HG03064 (cell line): ENCODE measurements at regions not wholly inside any gene's neighbourhood (a gene's known extent, or its start where the extent isn't known, plus 50 kb on each side); places are given as distances from the start of the nearest gene placed in this dataset.
"Not testable (repeated sequence)": the region's sequence is repeated elsewhere in the genome, so short reads cannot be mapped to it uniquely, and the experiment has no call there.

Source experiments
- ATAC-seq: cut with Tn5 transposase; IDR thresholded peaks from one replicate; pipeline ENCODE4 v1.9.1; 2021; ENCODE audit warnings: low read depth; ENCODE audit not compliant: unreplicated experiment

DNA sequence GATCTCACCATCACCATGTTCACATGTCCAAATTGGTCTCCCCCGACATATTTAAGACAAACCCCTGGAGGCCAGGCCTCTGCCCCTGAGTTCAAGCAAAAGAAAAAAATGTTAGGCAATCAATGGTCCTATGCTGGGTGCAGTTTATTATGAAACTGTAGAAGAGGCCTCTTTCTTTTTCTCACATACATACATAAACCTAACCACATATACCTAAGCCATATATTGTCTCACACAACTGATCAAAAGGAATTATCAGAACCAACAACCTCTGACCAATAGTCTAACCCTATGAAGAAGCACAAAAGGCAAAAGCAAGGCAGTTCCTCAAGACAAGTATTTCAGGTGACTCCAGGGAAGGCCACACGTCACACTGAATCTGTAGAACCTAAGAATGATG, 49.9 kb downstream of the ILRUN start:
- no peak for ATAC-seq

DNA sequence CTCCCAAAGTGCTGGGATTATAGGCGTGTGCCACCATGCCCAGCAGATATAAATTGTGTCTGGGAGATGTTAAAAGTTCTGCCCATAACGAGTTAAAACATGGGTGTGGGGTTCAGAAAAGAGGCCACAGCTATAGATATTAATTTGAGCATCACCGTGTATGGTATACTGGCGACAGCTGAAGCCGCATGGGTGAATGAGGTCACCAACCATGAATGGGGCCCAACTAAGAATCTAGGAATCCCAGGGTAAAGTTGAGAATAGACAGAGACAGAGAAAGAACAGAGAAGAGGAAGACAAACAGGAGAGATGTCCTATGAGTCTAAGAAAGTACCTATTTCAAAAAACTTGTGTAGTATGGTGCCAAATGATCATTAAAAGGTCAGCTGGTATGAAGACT, 50.9 kb downstream of the ILRUN start:
- ATAC-seq: no peak

GRCh38 chr6:34644716-34645115, 51.9 kb downstream of the ILRUN start:
- no peak for ATAC-seq

DNA sequence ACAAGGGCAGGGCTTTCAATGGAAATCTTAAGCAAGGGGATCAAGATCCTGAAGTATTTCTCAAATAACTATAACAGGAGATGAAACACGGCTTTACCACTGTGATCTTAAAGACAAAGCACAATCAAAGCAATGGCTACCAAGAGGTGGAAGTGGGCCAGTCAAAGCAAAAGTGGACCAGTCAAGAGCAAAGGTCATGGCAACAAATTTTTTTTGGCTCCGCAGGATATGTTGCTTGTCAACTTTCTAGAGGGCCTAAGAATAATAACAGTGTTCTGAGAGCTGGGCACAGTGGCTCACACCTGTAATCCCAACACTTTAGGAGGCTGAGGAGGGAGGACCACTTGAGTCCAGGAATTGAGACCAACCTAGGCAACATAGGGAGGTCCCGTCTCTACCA, 54.1 kb downstream of the ILRUN start:
- ATAC-seq: no peak

DNA sequence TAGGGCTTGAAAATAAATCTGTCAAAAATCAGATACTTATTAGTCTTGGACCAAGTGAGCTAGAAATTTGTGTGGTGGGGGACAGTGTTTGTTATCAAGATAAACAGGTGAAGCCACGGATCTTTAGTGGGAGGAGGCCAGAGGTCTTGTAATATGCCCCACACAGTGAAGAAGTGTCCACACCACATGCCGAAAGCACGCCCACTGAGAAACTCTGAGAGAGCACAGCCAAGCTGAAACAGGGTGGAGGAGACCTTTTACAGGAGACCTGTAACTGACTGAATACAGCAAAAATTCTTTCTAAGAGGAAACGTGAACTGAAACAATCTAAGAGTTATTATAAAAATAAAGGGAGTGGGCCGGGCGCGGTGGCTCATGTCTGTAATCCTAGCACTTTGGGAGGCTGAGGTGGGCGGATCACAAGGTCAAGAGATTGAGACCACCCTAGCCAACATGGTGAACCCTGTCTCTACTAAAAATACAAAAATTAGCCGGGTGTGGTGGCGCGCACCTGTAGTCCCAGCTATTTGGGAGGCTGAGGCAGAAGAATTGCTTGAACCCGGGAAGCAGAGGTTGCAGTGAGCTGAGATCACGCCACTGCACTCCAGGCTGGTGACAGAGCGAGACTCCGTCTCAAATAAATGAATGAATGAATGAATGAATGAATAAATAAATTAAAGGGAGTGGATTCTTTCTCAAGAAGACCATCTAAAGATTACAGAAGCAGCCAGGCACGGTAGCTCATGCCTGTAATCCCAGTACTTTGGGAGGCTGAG, 56.3 kb downstream of the ILRUN start:
- ATAC-seq: not testable (repeated sequence)

DNA sequence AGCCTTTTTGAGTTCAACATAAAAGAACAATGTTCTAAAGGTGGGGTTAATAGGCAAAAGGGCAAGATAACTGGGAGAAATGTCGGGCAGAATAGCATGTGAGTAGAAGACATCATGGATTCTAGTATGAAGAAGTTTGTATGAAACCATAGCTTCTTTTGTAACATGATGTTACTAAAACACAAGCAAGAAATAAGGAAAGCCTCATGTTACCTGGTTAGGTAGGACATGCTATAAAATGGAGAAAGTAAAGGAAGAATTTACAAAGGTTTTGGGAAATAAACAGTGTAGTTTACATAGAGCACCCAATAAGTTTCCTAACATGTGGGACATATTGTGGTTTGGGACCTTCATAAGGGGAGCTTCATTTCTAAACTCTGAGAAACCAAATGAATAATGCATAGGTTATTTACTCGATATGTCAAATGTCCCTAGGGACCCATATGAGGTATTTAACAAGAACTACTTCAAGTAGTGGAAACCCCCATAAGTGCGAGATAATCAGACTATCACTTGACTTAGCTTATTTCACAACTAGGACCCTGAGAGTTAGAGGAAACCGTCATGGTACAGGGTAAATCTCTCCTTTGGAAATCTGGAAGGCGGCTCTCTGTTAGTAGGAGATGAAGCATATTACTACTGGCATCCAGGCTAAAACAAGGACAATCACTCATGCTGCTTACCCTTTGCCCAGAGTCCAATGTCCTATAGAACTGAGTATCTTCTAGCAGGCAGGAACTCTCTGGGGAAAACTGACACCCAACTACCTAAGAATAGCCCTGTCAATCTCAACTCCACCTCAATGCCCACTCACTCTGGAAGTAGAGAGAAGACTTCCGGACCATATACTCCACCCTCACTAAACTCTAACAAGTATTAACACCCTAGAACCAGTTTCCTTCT, 57.5 kb downstream of the ILRUN start:
- peak; percentile 76 for ATAC-seq

GRCh38 chr6:34633785-34634184, 62.8 kb downstream of the ILRUN start:
- no peak for ATAC-seq

DNA sequence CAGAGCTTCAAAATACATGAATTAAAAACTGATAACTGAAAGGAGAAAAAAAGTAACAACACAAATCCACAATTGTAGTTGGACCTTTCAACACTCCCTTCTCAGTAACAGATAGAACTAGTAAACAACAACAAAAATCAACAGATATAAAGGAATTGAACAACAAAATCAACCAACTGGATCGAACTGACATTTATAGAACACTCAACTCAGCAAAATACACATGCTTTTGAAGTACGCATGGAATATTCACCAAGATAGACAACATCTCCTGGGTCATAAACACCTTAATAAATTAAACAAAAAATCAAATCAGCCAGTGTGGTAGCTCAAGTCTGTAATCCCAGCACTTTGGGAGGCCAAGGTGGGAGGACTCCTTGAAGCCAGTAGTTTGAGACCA, 63.3 kb downstream of the ILRUN start:
- ATAC-seq: no peak

DNA sequence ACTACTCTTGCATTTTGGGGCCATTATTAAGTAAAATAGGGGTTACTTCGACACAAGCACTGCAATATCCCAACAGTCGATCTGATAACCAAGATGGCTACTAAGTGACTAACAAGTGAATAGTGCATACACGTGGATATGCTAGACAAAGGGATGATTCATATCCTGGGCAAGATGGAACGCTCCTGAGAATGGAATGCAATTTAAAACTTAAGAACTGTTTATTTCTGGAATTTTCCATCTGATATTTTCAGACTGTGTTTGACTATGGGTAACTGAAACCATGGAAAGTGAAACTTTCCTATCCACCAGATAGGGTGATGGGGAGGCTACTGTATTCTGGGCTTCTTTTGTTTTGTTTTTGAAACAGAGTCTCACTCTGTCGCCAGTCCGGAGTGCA, 66.5 kb downstream of the ILRUN start:
- no peak for ATAC-seq

DNA sequence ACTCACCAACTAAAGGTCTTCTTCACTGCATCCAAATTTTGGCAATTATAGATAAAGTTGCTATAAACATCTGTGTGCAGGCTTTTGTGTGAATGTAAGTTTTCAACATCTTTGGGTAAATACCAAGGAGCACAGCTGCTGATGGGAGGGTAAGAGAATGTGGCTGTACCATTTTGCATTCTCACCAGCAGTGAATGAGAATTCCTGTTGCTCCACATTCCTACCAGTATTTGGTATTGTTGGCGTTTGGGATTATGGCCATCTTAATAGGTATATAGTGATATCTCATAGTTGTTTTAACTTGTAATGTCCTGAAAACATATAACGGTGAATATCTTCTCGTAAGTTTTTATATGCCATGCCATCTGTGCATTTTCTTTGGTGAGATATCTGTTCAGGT, 69.3 kb downstream of the ILRUN start:
- no peak for ATAC-seq

DNA sequence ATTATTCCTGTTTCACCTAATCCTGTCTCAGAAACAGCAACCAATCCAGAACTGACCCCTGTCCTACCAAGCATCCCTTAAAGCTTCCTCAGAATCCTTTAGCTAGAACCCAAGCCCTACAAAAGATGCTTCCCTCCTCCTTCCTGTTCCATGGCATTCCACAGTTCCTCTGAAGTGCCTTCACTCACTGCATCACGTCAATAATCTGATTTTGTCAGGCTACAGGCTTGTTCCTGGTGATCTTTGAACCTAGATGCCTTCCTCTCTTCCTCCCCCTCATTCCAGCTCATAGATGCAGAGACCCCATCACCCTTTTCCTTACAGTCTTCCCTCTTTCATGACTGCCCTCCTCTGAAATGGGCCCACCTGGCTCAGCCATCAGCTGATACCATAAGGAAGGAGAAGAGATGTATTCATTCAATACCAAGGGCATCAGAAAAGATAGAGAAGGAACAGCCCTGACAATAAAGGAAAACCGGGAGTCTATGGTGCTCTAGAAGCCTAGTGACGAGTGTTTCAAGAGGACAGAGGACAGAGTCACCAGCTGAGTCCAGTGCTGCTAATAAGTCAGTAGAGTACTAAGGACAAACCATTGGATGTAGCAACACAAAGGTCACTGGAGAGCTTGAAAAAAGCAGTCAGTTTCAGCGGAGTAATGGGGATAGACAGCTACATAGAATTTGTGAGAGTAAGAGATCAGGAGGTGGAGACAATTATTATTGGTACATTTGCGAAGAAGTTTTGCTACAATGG, 62.5 kb upstream of the SPDEF start:
- no peak for ATAC-seq

GRCh38 chr6:34617231-34617630, 61.1 kb upstream of the SPDEF start:
- ATAC-seq: no peak

DNA sequence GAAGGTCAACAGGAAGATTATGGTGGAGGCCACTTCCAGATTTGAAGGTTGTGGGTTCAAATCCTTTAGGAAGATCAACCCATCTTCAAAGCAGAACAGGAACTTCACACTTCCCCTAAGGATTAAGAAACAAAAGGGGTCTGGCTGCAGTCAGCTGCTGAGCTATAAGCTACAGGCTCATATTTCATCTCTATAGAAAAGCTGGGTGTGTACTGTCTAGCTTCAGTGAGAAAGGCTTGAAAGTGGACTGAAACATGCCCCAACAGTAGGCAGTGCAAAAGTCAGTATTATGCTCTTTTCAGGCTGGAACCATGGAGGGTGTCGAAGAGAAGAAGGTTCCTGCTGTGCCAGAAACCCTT, 60.1 kb upstream of the SPDEF start:
- no peak for ATAC-seq

- ATAC-seq: no peak
These were observed 59.6 kb upstream of the SPDEF start for GRCh38 chr6:34615574-34616226.

- no peak for ATAC-seq
These were observed 54.8 kb upstream of the SPDEF start for GRCh38 chr6:34610819-34611477.

GRCh38 chr6:34608321-34609091, 52.4 kb upstream of the SPDEF start:
- ATAC-seq: no peak

GRCh38 chr6:34606477-34607265, 50.5 kb upstream of the SPDEF start:
- no peak for ATAC-seq
